A204.1 (cell line): ENCODE measurements at regions not wholly inside any gene's neighbourhood (a gene's known extent, or its start where the extent isn't known, plus 50 kb on each side); places are given as distances from the start of the nearest gene placed in this dataset.

Experiments used
- FAIRE-seq: peaks from 2 replicates; lab custom pipeline; 2012; peaks lifted over from hg19 to GRCh38; lab: Jason Lieb, UNC

- FAIRE-seq, result no peak
Observed at GRCh38 chr15:52872036-52872818, 82.1 kb upstream of the ONECUT1 start.

- no peak for FAIRE-seq
Observed at GRCh38 chr15:52870015-52870414, 79.9 kb upstream of the ONECUT1 start.

GRCh38 chr15:52866698-52867097, 76.6 kb upstream of the ONECUT1 start:
- FAIRE-seq, result no peak

GRCh38 chr15:52862677-52863076, 72.5 kb upstream of the ONECUT1 start:
- FAIRE-seq, result no peak

GRCh38 chr15:52858782-52859176, 68.6 kb upstream of the ONECUT1 start:
- FAIRE-seq, result no peak

GRCh38 chr15:52857937-52858781, 68.0 kb upstream of the ONECUT1 start:
- FAIRE-seq, result no peak

GRCh38 chr15:52857471-52857870, 67.3 kb upstream of the ONECUT1 start:
- FAIRE-seq, result no peak

GRCh38 chr15:52856286-52856685, 66.2 kb upstream of the ONECUT1 start:
- FAIRE-seq, result no peak

GRCh38 chr15:52855157-52855556, 65.0 kb upstream of the ONECUT1 start:
- no peak for FAIRE-seq

- no peak for FAIRE-seq
Observed at GRCh38 chr15:52844823-52845222, 54.7 kb upstream of the ONECUT1 start.
